ENCODE measurements at regions not wholly inside any gene's neighbourhood (a gene's known extent, or its start where the extent isn't known, plus 50 kb on each side); places are given as distances from the start of the nearest gene placed in this dataset.

- Histone ChIP-seq H3K27ac (no peak overlapping the region), H3K36me3 (no peaks in the 10 kb centered on the region), H3K27me3 (ENCODE audit: low read depth) (no peaks in the 10 kb centered on the region), H3K9me3 (no peaks in the 10 kb centered on the region), H3K4me3 (no peak overlapping the region), H3K4me1 (no peaks in the 10 kb centered on the region)
- intact Hi-C loops (cut with DNase I), result no loop called here
- no peak for ATAC-seq
- no peak for DNase-seq
- TF ChIP-seq CTCF (IDR thresholded peaks at IDR 0.05), result no peak
These were observed 376.9 kb downstream of the PPP3CA start for GRCh38 chr4:100970414-100970813.

- no peak overlapping the region for H3K4me3 ChIP-seq
- no peaks in the 10 kb centered on the region for H3K9me3 ChIP-seq
- ATAC-seq (no peak), DNase-seq (no peak)
- H3K36me3 ChIP-seq, result no peaks in the 10 kb centered on the region
- no peak for TF ChIP-seq CTCF (IDR thresholded peaks at IDR 0.05)
- no peaks in the 10 kb centered on the region for H3K4me1 ChIP-seq
- intact Hi-C loops (cut with DNase I), result no loop called here
- no peak overlapping the region for H3K27ac ChIP-seq
- no peaks in the 10 kb centered on the region for H3K27me3 ChIP-seq (ENCODE audit: low read depth)
These were observed 377.4 kb downstream of the PPP3CA start for GRCh38 chr4:100969925-100970324.

- DNase-seq (no peak), ATAC-seq (no peak)
- Histone ChIP-seq H3K36me3 (no peaks in the 10 kb centered on the region), H3K4me1 (no peaks in the 10 kb centered on the region), H3K27ac (no peak overlapping the region), H3K4me3 (no peak overlapping the region), H3K27me3 (ENCODE audit: low read depth) (no peaks in the 10 kb centered on the region), H3K9me3 (no peaks in the 10 kb centered on the region)
- no peak for TF ChIP-seq CTCF (IDR thresholded peaks at IDR 0.05)
- intact Hi-C loops (cut with DNase I), result no loop called here
These were observed 379.3 kb downstream of the PPP3CA start for GRCh38 chr4:100968046-100968445.

DNA sequence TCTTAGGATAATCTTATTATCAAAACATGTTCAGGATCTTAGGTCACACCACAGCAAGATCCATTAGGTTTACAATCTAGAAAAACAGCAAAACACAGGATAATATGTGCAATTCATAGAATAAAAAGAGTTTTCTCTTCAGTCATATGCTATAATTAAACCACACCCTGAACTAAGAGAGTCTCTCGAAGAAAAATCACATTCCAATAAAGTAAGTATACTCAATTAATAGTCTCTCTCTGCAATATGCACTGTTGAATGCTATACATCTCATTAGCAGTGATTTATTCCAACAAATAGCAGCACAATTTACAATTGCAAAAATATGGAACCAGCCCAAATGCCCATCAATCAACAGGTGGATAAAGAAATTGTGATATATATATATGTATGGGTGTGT, 383.7 kb downstream of the PPP3CA start:
- no peak for TF ChIP-seq CTCF (IDR thresholded peaks at IDR 0.05)
- H3K27me3 ChIP-seq (ENCODE audit: low read depth), result no peaks in the 10 kb centered on the region
- no peak for ATAC-seq

DNA sequence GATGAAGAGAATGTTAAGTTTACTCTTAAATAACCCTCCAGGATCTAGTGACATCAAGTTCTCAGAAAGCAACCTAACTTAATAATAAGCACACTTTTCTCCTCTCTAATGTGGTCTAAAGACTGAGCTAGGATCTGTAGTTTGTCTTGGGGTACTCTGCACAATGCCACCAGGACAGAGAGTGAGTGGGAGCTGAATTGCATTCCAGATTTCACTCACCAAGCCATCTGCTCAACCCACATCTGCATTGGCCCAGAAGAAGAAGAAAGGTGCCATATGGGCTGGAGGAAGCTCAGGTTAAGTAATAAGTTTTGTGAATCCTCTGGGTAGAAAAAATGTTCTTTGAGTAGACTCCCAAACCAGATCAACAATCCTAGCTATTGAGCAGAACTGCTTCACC, 384.6 kb downstream of the PPP3CA start:
- Histone ChIP-seq H3K9me3 (no peaks in the 10 kb centered on the region), H3K4me3 (no peak overlapping the region), H3K27ac (no peak overlapping the region), H3K27me3 (ENCODE audit: low read depth) (no peaks in the 10 kb centered on the region), H3K36me3 (no peaks in the 10 kb centered on the region), H3K4me1 (no peaks in the 10 kb centered on the region)
- no peak for TF ChIP-seq CTCF (IDR thresholded peaks at IDR 0.05)
- intact Hi-C loops (cut with DNase I), result no loop called here
- DNase-seq (no peak), ATAC-seq (no peak)

More for the DNA sequence above, 383.7 kb downstream of the PPP3CA start:
- DNase-seq, result no peak
- H3K9me3 ChIP-seq, result no peaks in the 10 kb centered on the region
- intact Hi-C loops (cut with DNase I), result no loop called here
- no peaks in the 10 kb centered on the region for H3K36me3 ChIP-seq
- no peak overlapping the region for H3K4me3 ChIP-seq
- H3K27ac ChIP-seq, result no peak overlapping the region
- H3K4me1 ChIP-seq, result no peaks in the 10 kb centered on the region

GRCh38 chr4:100960232-100960631, 387.1 kb downstream of the PPP3CA start:
- Histone ChIP-seq H3K4me3 (no peak overlapping the region), H3K36me3 (no peaks in the 10 kb centered on the region), H3K27ac (no peak overlapping the region), H3K9me3 (no peaks in the 10 kb centered on the region), H3K27me3 (ENCODE audit: low read depth) (no peaks in the 10 kb centered on the region), H3K4me1 (no peaks in the 10 kb centered on the region)
- no peak for DNase-seq
- no peak for TF ChIP-seq CTCF (IDR thresholded peaks at IDR 0.05)
- ATAC-seq, result no peak
- intact Hi-C loops (cut with DNase I), result no loop called here

Data from lower lobe of right lung (tissue), 2 donors.